ENCODE measurements at regions not wholly inside any gene's neighbourhood (a gene's known extent, or its start where the extent isn't known, plus 50 kb on each side); places are given as distances from the start of the nearest gene placed in this dataset.
"Not testable (repeated sequence)": the region's sequence is repeated elsewhere in the genome, so short reads cannot be mapped to it uniquely, and the experiment has no call there.

- DNase-seq: no peak
Observed at GRCh38 chr10:84863675-84864074, 535.3 kb downstream of the CCSER2 start.

- no peak for DNase-seq
Observed at GRCh38 chr10:84876116-84876999, 548.0 kb downstream of the CCSER2 start.

- DNase-seq: no peak
Observed at GRCh38 chr10:84879991-84880390, 551.6 kb downstream of the CCSER2 start.

GRCh38 chr10:84881696-84882095 is 553.3 kb downstream of the CCSER2 start:
- DNase-seq: not testable (repeated sequence)

GRCh38 chr10:84890706-84891105 is 562.3 kb downstream of the CCSER2 start:
- no peak for DNase-seq

- DNase-seq: no peak
Observed at GRCh38 chr10:84891631-84892030, 563.2 kb downstream of the CCSER2 start.

- DNase-seq: no peak
Observed at GRCh38 chr10:84895541-84895940, 567.2 kb downstream of the CCSER2 start.

- no peak for DNase-seq
Observed at GRCh38 chr10:84896909-84897308, 568.5 kb downstream of the CCSER2 start.

- DNase-seq: no peak
Observed at GRCh38 chr10:84899268-84899667, 570.9 kb downstream of the CCSER2 start.

GRCh38 chr10:84900141-84900540 is 571.8 kb downstream of the CCSER2 start:
- DNase-seq: no peak

- DNase-seq: no peak
Observed at GRCh38 chr10:84901885-84902284, 573.5 kb downstream of the CCSER2 start.

GRCh38 chr10:84902553-84902952 is 574.2 kb downstream of the CCSER2 start:
- no peak for DNase-seq

- no peak for DNase-seq
Observed at GRCh38 chr10:84903320-84903719, 574.9 kb downstream of the CCSER2 start.

GRCh38 chr10:84907461-84908009 is 579.1 kb downstream of the CCSER2 start:
- no peak for DNase-seq

- DNase-seq: no peak
Observed at GRCh38 chr10:84908491-84908890, 580.1 kb downstream of the CCSER2 start.

GRCh38 chr10:84921701-84922100 is 593.3 kb downstream of the CCSER2 start:
- no peak for DNase-seq

GRCh38 chr10:84924131-84924530 is 595.7 kb downstream of the CCSER2 start:
- DNase-seq: no peak

- DNase-seq: no peak
Observed at GRCh38 chr10:84925495-84925894, 597.1 kb downstream of the CCSER2 start.

- DNase-seq: no peak
Observed at GRCh38 chr10:84933402-84933801, 605.0 kb downstream of the CCSER2 start.

- no peak for DNase-seq
Observed at GRCh38 chr10:84935772-84936171, 607.4 kb downstream of the CCSER2 start.

GRCh38 chr10:84938117-84938905 is 609.9 kb downstream of the CCSER2 start:
- DNase-seq: no peak

- DNase-seq: no peak
Observed at GRCh38 chr10:84943541-84943940, 615.2 kb downstream of the CCSER2 start.

GRCh38 chr10:84944187-84944586 is 615.8 kb downstream of the CCSER2 start:
- no peak for DNase-seq

GRCh38 chr10:84945791-84946190 is 617.4 kb downstream of the CCSER2 start:
- no peak for DNase-seq

All from stimulated activated CD4-positive, alpha-beta T cell treated with anti-CD3 and anti-CD28 coated beads, Interleukin-15, amount 100 ng/mL, for 24 hours (primary cell).